Hepatocyte (in vitro differentiated cells): ENCODE measurements at regions not wholly inside any gene's neighbourhood (a gene's known extent, or its start where the extent isn't known, plus 50 kb on each side); places are given as distances from the start of the nearest gene placed in this dataset.
"Not testable (repeated sequence)": the region's sequence is repeated elsewhere in the genome, so short reads cannot be mapped to it uniquely, and the experiment has no call there.

Experiments
- EZH2 ChIP-seq: fragments of 200-600 bp; sonication (generic); IDR thresholded peaks from 2 replicates; pipeline ENCODE4 v1.6.1; 2016; ENCODE audit warnings: antibody characterized with exemption, mild to moderate bottlenecking, borderline replicate concordance
- TF ChIP-seq, protein P1 (sequence below): fragments of 200-600 bp; sonication (generic); IDR thresholded peaks from 2 replicates; pipeline ENCODE4 v1.5.1; 2016; ENCODE audit warnings: antibody characterized with exemption, mild to moderate bottlenecking; ENCODE audit not compliant: poor library complexity

DNA sequence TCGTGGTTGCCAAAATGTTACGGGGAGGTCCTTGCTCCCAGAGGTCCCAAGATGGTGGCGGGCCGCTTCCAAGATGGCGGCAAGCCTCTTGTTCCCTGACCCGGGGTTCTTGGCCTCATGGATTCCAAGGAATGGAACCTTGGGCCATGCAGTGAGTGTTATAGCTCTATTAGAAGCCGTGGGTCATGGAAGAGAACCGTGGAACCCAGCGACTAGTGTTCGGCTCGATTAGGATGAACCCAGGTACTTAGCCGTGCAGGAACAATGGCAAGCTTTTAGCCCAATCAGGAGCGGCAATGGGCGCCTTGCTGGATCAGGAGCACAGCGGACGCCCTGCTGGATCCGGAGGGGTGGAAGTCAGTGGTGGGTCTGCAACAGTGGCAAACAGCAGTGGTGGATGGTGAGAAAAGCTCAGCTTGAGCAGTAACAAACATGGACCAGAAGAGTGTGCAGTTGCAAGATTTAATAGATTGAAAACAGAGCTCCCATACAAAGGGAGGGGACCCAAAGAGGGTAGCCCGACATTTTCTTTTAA is 89.2 kb upstream of the SMAD3 start:
- TF ChIP-seq, protein P1, sequence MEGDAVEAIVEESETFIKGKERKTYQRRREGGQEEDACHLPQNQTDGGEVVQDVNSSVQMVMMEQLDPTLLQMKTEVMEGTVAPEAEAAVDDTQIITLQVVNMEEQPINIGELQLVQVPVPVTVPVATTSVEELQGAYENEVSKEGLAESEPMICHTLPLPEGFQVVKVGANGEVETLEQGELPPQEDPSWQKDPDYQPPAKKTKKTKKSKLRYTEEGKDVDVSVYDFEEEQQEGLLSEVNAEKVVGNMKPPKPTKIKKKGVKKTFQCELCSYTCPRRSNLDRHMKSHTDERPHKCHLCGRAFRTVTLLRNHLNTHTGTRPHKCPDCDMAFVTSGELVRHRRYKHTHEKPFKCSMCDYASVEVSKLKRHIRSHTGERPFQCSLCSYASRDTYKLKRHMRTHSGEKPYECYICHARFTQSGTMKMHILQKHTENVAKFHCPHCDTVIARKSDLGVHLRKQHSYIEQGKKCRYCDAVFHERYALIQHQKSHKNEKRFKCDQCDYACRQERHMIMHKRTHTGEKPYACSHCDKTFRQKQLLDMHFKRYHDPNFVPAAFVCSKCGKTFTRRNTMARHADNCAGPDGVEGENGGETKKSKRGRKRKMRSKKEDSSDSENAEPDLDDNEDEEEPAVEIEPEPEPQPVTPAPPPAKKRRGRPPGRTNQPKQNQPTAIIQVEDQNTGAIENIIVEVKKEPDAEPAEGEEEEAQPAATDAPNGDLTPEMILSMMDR = not testable (repeated sequence)
- not testable (repeated sequence) for TF ChIP-seq EZH2
